ENCODE measurements at regions not wholly inside any gene's neighbourhood (a gene's known extent, or its start where the extent isn't known, plus 50 kb on each side); places are given as distances from the start of the nearest gene placed in this dataset.

DNA sequence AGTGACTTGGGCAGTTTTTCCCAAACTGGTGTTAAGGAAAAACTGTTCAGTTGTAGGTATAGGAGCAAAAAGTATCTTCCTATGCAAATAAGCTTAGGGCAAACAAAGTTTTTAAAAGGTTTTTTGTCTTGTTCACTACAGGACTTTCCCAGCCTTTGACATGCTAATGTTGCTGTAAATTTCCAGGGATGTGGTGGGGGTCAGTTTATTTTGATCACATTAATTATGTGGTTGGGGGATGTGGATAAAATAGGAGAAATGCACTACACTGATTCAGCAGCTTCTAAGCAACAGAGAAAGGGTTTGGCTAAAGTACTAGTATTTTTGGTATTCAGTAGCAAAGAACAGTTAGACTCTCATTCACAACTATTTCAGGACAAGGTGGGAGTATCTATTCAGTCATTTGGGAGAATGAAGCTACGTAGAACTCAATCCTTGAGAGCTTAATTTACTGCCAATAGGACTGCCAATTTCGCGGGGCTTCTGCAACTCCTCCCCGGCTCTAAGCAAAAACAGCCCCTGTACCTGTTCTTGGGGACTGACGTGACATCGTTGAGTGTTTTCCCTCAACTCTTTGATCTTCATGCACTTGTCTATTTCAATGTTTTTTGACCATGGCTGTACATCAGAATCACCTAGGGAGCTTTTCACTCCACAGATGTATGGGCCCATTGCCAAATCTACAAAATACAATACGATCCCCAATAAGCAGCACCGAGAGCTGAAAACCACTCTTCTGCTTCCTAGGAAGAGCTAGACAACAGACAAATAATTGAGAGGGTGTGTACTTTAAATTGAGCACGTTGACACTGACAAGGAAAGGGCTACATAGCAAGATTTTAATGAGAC, 94.8 kb upstream of the NHSL1 start (continued):
- TF ChIP-seq, protein P1, sequence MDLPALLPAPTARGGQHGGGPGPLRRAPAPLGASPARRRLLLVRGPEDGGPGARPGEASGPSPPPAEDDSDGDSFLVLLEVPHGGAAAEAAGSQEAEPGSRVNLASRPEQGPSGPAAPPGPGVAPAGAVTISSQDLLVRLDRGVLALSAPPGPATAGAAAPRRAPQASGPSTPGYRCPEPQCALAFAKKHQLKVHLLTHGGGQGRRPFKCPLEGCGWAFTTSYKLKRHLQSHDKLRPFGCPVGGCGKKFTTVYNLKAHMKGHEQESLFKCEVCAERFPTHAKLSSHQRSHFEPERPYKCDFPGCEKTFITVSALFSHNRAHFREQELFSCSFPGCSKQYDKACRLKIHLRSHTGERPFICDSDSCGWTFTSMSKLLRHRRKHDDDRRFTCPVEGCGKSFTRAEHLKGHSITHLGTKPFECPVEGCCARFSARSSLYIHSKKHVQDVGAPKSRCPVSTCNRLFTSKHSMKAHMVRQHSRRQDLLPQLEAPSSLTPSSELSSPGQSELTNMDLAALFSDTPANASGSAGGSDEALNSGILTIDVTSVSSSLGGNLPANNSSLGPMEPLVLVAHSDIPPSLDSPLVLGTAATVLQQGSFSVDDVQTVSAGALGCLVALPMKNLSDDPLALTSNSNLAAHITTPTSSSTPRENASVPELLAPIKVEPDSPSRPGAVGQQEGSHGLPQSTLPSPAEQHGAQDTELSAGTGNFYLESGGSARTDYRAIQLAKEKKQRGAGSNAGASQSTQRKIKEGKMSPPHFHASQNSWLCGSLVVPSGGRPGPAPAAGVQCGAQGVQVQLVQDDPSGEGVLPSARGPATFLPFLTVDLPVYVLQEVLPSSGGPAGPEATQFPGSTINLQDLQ (CRISPR knock-in tag; IDR thresholded peaks at IDR 0.05) = no peak
- TF ChIP-seq ZFX (CRISPR knock-in tag; IDR thresholded peaks at IDR 0.05; ENCODE audit: low read depth) (peak; percentile 9; the same call in 1 of the 2 replicates), ARID2 (CRISPR knock-in tag; IDR thresholded peaks at IDR 0.05; ENCODE audit: borderline replicate concordance) (no peak), ZNF331 (CRISPR knock-in tag; IDR thresholded peaks at IDR 0.05) (no peak), ZNF432 (CRISPR knock-in tag; IDR thresholded peaks at IDR 0.05; ENCODE audit: borderline replicate concordance) (no peak), NFATC3 (CRISPR knock-in tag; IDR thresholded peaks at IDR 0.05) (0 out of 2 replicates have a peak, but pooled peaks have one; percentile 22), HOXA3 (CRISPR knock-in tag; IDR thresholded peaks at IDR 0.05) (no peak), FOSL2 (CRISPR knock-in tag; IDR thresholded peaks at IDR 0.05) (no peak), ZNF547 (CRISPR knock-in tag; IDR thresholded peaks at IDR 0.05) (0 out of 2 replicates have a peak, but pooled peaks have one; percentile 40), TCF7 (IDR thresholded peaks at IDR 0.05; ENCODE audit: low read depth) (peak; percentile 47; the same call in 1 of the 2 replicates), DMAP1 (CRISPR knock-in tag; IDR thresholded peaks at IDR 0.05) (no peak), ZMYM2 (CRISPR knock-in tag; IDR thresholded peaks at IDR 0.05) (no peak), ZNF556 (CRISPR knock-in tag; IDR thresholded peaks at IDR 0.05; ENCODE audit: borderline replicate concordance) (0 out of 2 replicates have a peak, but pooled peaks have one; percentile 18)
- TF ChIP-seq, protein P2, sequence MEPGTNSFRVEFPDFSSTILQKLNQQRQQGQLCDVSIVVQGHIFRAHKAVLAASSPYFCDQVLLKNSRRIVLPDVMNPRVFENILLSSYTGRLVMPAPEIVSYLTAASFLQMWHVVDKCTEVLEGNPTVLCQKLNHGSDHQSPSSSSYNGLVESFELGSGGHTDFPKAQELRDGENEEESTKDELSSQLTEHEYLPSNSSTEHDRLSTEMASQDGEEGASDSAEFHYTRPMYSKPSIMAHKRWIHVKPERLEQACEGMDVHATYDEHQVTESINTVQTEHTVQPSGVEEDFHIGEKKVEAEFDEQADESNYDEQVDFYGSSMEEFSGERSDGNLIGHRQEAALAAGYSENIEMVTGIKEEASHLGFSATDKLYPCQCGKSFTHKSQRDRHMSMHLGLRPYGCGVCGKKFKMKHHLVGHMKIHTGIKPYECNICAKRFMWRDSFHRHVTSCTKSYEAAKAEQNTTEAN (CRISPR knock-in tag; conservative IDR thresholded peaks at IDR 0.05) = no peak
- TF ChIP-seq, protein P3, sequence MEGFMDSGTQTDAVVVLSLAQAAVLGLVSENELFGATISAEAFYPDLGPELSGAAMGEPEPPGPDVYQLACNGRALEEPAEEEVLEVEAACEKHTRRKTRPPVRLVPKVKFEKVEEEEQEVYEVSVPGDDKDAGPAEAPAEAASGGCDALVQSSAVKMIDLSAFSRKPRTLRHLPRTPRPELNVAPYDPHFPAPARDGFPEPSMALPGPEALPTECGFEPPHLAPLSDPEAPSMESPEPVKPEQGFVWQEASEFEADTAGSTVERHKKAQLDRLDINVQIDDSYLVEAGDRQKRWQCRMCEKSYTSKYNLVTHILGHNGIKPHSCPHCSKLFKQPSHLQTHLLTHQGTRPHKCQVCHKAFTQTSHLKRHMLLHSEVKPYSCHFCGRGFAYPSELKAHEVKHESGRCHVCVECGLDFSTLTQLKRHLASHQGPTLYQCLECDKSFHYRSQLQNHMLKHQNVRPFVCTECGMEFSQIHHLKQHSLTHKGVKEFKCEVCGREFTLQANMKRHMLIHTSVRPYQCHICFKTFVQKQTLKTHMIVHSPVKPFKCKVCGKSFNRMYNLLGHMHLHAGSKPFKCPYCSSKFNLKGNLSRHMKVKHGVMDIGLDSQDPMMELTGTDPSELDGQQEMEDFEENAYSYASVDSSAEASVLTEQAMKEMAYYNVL (CRISPR knock-in tag; IDR thresholded peaks at IDR 0.05; ENCODE audit: borderline replicate concordance) = 0 out of 2 replicates have a peak, but pooled peaks have one; percentile 36
- TF ChIP-seq, protein P4, sequence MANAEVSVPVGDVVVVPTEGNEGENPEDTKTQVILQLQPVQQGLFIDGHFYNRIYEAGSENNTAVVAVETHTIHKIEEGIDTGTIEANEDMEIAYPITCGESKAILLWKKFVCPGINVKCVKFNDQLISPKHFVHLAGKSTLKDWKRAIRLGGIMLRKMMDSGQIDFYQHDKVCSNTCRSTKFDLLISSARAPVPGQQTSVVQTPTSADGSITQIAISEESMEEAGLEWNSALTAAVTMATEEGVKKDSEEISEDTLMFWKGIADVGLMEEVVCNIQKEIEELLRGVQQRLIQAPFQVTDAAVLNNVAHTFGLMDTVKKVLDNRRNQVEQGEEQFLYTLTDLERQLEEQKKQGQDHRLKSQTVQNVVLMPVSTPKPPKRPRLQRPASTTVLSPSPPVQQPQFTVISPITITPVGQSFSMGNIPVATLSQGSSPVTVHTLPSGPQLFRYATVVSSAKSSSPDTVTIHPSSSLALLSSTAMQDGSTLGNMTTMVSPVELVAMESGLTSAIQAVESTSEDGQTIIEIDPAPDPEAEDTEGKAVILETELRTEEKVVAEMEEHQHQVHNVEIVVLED (CRISPR knock-in tag; IDR thresholded peaks at IDR 0.05; ENCODE audit: borderline replicate concordance) = no peak
